Amniotic stem cell (primary cell): ENCODE measurements at regions not wholly inside any gene's neighbourhood (a gene's known extent, or its start where the extent isn't known, plus 50 kb on each side); places are given as distances from the start of the nearest gene placed in this dataset.
A peak's percentile ranks its signal among the peaks of the same experiment; 100 is the strongest.
"Not testable (repeated sequence)": the region's sequence is repeated elsewhere in the genome, so short reads cannot be mapped to it uniquely, and the experiment has no call there.

Experiments
- DNase-seq: peaks from one replicate; lab custom pipeline; 2025; lab: John Stamatoyannopoulos, UW

DNA sequence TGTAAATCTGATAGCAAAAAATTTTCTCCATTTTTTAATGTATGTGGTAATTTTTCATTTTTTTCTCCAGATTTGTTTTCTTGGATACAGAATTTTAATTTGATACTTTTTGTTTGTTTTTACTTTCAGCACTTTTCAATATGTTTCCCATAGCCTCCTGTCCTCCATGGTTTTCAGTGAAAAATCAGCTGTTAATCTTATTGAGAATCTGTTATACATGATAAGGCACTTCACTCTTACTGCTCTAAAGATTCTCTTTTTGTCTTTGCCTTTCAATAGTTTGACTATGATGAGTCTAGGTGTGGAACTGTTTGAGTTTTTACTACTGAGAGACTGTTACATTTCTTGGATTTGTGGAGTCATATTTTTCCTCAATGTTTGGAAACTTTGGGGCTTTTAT lies 455.7 kb upstream of the NUDT12 start:
- DNase-seq, result no peak

DNA sequence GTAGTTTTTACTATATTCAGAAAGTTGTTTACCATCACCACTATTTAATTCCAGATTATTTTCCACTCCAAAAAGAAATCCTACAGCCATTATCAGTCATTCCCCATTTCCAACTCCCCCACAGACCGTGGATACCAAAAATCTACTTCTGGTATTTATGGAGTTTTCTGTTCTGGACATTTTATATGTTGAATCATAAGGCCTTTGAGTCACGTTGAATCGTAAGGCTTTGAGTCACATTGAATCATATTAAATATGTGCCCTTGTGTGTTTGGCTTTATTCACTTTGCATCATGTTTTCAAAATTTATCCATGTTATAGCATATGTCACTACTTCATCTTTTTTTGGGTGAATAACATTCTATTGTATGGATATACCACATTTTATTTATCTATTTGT lies 454.1 kb upstream of the NUDT12 start:
- DNase-seq, result peak; percentile 58

DNA sequence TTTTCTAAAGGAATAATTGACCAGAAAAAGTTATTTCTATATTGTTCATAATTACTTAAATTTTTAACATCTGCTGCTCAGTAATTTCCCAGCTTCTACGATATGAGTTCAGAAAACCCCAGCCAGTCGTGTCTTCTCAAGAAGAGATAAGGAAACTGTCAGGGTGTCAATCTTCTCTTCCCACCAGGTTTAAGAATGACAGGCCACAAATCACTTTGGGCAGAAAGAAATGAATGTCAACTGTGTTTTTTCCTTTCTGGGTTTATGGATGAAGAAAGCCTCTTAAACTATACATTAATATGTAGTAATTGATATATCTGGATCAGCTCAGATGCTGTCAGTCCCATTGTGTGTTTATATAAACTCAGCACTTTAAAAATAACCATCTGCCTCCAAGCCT lies 453.2 kb upstream of the NUDT12 start:
- DNase-seq, result no peak

DNA sequence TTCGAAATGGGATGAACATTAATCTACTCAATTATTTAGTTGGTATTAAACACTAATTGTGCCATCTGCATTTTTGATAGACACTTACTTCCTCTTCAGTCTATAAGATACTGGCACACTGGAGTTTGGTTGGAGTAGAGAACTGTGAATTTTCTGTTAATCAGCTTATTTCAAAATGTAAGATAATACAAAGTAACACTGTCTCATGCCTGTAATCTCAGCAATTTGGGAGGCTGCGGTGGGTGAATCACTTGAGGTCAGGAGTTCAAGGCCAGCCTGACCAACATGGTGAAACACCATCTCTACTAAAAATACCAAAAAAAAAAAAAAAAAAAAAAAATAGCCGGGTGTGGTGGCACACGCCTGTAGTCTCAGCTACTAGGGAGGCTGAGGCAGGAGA lies 440.2 kb upstream of the NUDT12 start:
- not testable (repeated sequence) for DNase-seq

DNA sequence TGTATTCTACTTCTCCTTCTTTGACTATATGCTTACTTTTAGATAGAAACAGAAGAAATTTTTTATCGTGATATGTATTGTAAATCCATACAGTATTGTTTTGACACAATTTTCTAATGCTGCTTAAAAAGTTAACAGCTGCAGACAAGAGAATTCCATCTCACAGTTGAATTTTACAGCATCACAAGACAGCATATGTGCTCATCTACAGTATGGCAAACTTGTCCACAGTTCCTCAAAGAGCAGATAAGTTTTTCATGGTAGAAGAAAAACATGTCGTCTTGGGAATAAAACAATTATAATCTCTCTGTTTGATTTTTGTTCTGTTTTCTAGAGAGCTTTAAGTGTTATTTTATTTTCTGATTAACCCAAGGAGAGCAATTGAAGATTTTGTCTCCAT lies 438.5 kb upstream of the NUDT12 start:
- no peak for DNase-seq

DNA sequence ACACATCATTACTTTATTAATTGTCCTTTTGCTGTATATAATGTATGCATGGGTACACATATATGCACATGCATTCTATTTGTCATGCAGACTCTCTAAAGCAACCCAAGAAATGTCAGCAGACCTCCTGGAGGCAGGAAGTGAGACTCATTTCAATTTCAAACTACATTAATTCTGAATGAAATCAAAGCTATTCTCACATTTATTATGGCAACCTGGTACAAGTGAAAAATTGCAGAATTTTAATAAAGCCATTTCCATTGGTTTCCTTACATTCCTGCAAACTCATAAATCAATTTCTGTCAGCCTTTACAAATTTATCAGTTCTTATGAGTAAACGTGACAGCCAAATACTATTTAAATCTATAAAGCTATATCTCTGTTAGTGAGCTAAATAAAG lies 430.4 kb upstream of the NUDT12 start:
- no peak for DNase-seq

DNA sequence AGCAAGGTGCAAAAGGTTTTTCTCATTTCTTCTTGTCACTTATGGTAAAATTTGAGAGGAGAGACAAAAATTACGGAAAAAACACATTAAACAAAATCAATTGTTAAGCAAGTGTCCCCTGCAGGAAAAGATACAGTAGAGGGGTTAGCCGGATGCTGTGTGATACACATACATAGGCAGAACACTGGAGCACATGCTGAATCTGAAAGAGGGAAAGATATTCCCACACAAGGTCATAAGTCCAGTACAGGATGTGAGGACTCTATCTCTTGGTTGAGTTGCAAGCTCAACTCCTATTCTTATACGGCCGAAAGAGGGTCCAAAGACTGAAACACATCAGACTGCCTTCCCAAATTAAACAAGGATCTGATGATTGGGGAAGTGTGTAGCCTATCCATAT lies 427.5 kb upstream of the NUDT12 start:
- DNase-seq, result no peak

DNA sequence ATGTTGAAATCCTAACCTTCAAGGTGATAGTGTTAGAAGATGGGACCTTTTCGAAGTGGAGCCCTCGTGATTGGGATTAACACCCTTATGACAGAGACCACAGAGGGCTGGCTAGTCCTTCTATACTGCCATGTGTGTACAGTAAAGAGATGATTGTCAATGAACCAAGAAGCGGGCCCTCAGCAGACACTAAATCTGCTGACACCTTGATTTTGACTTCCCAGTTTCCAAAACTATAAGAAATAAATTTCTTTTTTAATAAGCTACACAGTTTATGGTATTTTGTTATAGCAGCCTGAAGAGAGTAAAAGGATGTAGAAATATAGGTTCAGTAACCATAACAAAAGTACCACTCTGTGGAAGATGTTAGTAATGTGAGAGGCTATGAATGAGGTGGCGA lies 419.0 kb upstream of the NUDT12 start:
- no peak for DNase-seq

DNA sequence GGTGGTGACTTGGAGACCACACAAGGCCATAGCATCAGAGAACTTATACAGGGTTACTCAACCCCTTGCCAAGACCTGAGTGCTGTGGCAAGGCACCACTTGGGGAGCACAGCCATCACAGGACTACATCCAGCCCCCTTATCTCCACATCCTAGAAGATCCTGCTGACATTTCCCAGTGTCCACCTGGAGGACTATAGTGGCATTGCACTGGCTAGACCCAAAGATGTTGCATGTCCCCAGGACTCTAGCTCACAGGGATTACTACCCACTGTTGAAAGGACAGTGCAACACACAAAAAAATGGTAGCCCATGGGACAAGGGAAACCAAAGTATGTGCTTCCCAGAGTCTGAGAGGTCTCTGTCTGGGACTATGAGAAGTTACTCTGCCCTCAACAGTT lies 411.1 kb upstream of the NUDT12 start:
- no peak for DNase-seq

DNA sequence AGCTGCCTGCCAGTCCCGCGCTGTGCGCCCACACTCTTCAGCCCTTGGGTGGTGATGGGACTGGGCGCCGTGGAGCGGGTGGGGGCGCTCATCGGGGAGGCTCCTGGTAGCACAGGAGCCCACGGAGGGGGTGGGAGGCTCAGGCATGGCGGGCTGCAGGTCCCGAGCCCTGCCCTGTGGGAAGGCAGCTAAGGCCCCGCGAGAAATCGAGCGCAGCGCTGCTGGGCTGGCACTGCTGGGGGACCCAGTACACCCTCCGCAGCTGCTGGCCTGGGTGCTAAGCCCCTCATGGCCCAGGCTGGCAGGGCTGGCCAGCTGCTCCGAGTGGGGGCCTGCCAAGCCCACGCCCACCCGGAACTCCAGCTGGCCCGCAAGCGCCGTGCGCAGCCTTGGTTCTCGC lies 403.7 kb upstream of the NUDT12 start:
- DNase-seq, result not testable (repeated sequence)

DNA sequence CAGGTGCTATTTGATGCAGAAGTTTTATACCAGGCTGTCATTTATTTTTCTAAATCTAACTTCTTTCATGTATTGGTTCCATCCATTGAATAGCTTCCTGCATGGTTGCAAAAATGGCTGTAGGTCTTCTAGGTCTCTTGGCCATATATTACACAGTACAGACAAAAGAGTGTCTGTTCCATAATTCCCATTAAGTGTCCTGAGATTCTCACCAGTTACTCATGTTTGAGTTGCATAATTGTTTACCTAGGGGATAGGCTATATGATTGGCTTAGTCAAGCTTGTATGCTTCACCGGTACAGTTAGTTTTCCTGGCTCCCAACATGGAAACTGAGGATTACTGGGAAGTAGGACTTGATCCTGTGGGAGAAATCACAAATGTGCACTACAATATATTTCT lies 399.4 kb upstream of the NUDT12 start:
- no peak for DNase-seq

DNA sequence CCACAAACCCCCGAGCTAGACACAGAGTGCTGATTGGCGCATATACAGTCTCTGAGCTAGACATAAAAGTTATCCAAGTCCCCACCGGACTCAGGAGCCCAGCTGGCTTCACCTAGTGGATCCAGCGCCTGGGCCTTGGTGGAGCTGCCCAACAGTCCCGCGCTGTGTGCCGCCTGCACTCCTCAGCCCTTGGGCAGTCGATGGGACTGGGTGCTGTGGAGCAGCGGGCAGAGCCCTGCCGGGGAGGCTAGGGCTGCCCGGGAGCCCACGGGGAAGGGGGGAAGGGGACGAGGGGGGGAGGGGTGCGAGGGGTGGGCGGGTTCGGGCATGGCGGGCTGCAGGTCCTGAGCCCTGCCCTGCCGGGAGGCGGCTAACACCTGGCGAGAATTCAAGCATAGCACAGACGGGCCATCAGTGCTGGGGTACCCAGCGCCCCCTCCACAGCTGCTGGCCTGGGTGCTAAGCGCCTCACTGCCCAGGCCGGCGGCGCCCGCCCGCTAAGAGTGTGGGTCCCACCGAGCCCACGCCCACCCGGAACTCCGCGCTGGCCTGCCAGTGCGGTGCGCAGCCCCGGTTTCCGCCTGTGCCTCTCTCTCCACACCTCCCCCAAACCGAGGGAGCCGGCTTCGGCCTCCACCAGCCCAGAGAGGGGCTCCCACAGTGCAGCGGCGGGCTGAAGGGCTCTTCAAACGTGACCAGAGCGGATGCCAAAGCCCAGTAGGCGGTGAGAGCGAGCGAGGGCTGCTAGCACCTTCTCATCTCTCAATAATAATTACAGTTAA lies 391.2 kb upstream of the NUDT12 start:
- no peak for DNase-seq

DNA sequence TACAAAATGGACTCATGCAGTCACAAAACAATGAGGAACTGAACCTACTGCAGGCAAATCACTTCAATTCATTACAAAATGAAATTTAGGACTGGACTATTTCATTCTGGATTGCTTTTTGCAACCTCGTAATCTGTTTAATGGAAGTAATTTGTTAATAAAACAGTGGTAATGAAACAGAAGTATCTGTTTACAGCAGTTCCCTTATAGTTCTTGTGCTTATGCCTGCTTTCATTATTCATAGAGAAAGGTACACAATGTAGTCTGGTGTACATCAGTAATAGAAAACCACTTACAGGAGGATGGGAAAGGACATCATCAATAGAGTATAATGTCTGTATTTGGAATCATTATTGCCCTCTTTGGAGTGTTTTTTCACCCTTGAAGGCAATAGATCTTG lies 389.2 kb upstream of the NUDT12 start:
- DNase-seq, result no peak

DNA sequence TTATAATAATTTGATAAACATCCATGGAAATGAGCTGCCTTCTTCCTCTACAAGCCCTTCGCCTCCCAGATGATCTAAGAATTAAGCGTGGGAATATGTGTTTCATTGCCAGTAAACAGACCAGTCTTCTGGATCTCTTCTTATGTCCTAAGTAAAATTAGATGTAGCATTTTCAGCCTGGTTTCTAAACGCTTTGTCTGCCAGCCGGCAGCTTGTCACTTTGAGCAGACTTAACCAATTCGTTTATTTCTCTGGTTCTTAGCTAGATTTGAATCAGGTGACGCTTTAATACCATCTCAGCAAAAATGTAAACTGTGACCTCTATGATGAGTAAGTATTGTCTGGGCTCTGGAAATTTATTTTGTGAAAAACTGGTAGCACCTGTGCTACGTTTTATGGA lies 380.6 kb upstream of the NUDT12 start:
- DNase-seq, result no peak

DNA sequence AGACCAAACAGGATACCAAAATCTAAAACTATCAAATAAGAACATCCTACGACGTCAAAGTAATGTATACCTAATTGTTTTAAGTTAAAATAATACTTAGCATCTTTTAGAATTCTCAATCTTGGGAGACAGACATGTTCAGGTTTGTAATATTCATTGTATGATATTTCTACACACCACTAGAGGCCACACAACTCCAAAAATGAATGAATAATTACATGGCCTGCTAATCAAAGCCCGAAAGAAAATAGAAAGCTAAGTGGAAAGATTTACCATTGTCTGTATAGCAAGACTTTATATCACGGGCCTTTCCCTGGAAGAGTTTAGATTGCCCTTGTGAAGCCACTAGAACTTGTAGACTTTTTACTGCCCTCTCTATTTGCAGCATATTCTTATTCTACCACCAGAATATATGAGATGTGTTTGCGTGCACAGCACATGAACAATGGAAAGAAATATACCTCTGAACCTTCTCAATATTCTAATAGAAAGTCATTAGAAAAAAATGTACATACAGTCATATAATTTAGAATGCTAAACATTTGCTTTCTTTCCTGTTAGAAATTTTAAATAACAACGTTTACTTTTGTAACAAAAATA lies 380.1 kb upstream of the NUDT12 start:
- DNase-seq, result no peak

DNA sequence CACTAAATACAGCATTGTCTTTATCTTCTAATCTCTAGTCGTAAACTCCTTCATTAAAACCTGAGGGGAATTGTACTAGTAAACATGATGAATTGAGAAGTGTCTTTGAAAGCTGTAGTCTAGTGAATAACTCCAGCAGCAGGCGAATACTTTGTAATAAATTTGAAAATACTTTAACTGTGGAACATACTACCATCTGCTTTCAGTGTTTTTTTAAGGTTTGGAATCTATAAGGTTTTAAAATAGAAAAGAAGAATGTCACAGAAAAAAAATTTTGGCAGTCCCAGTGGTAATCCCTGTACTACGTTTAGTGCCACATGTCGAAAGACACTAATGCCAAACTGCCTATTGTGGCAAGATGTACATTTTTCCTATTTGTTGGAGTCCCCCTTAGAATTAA lies 379.0 kb upstream of the NUDT12 start:
- no peak for DNase-seq

DNA sequence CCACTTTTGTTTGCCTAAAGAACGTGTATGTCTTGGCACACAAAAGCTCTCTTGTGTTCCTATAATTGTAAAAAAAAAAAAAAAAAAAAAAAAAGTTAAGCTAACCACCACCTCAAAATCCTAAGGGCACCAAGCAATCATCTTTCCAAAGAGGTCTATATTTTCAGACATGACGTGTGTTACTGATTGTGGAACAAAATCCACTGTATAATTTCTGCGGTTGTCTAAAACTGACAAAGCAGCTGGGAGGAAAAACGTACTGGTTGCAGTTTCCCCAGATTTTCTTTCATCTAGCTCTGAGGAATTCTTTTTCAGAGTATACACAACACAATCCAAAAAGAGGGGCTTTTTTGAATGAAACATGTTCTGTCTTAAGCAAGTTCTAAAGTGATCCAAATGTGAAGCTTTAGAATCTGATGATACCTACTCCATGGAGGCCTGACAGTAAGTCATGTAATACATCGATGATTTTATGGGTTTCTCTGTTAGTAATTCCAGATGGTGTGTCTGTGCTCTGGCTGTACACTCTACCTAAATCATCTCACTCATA lies 375.6 kb upstream of the NUDT12 start:
- DNase-seq, result no peak

DNA sequence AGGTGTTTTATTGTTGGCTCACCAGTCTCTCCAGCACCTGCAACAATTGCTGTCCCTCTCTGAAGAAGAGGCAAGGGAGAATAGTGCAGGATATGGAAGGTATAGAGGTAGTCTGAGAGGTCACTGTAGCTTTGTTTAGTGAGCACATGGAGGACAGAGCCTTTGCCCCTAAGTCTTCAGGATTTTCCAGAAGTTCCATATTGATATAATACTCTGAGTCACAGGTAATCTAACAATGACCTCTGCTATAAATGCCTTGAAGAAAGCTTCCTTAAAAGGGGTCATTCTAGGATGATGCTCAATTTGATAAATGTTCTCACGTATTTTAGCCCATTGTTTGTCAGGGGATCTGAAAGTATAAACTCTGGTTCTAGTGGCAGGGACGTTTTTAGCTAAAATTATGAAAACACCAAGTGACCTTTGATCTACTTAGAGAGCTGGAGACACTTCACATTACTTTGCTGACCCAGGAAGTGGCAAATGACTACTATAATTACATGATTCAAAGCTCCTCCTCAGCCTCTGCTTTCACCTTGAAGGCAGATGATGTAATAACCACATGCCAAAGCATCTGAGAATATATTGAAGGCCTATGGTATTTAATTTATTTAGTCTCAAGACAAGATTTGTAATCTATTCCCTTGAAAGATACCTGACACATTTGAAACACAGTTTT lies 366.9 kb upstream of the NUDT12 start:
- DNase-seq, result no peak

DNA sequence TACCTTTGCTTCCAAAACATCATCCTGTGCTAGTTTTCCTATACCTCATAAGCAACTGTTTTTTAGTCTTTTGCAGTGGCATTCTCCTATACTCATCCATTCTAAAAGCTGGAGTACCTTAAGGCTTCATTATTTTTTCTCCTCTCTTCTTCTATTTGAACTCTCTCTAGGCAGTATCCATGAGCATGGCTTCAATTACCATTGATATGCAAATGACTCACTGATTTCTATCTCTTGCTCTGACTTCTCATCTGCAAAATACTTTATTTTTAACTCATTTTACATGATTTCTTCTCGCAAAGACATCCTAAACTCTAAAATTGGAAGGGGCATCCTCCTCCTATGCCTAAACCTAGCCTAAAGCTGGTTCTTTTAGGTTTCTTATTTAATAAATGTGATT lies 365.1 kb upstream of the NUDT12 start:
- DNase-seq, result no peak

DNA sequence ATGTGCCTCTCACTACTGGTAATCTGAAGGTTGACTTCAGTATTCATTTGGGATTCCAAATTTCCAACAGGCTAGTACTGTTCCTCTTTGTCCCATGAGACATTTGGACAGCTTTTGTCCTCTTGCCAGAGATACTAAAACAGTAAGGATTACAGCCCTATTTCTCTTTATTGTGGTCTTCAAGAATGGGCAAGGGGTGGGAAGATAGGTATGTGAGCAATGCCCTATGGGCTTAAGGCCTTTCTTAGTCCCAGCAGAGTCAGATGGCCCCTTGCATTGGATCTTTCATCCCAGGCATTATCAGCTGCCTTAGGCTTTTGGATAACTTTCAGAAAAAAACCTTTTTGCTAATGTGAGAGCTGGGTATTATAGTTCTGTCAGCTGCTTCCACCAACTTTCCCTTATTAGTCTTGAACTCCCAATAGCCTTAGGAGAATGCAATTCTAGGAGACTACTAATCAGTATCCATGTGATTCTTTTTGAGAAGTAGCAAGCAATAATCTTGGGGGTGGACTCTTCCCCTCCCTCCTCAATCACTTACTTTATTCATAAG lies 361.1 kb upstream of the NUDT12 start:
- DNase-seq, result no peak

DNA sequence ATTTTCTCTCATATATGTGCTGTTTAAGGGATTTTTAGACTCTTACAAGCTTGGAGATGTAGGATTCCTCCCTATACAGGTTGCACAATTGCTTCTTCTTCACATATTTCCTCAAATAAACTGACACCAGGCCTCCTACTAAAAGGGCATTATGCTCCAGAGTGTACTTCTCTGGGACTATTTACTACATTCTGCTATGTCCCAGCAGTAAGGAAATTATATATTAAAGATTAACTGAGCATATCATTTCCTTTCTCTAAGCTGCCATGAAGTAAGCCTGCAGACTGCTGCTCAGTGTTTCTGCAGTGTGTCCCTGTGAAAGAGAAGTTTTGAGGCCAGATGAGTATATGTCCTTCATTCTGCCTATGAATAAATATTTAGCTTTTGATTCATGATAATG lies 356.9 kb upstream of the NUDT12 start:
- no peak for DNase-seq

DNA sequence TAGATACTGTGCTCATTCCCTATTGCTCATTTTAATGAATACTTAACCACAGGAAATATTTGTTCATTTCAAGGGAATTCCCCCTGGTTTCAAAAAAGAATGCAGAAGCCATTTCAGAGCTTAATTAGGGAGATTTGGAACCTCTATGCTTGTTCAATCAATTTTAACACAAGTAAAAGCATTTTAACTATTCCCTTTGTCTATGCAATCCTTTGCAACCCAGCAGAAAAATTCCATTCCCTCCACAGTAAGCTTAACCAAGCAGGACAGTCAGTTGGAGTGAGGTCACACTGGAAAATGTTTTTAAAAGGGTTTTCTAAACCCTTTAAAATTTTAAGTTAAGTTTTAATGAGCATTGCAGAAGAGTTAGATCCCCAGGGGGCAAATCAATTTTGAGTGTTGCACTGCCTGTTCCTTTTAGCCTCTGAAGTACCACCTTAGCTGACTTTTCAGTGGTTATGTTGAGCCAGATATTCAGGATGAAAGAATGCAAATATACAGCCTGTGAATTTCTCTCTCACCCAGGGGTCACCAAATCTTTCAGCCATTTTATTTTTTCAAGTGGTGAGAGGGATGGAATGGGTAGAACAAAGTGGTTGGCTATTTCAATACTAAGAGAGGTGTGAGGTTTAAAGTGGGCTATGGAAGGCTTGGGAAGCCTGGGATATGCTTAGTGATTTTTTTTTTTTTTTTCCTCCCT lies 356.2 kb upstream of the NUDT12 start:
- DNase-seq, result peak; percentile 51
